ENCODE measurements at regions not wholly inside any gene's neighbourhood (a gene's known extent, or its start where the extent isn't known, plus 50 kb on each side); places are given as distances from the start of the nearest gene placed in this dataset.

DNA sequence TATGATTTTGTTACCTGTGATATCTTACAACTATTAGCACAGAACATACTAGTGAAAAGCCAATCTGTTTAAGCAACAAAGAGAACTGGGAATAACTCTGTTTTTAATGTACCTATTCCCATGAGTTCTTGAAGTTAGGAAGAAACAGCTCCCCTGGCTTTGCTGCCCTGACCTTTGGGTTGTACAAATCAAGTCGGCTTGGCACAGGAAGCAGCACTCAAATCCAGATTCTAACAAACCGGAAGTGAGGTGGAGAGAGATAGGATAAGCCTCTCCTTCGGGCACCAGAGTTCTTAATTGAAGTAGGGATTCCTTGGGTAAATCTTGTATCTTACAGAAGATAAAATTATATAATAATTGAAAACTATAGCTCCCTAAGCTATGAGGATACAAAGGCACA is 144.8 kb upstream of the CPEB2 start:
- H3K4me2 ChIP-seq, result no peak overlapping the region
- POLR2A ChIA-PET (ENCODE audit: unreplicated experiment), result no interaction called here
- H4K20me1 ChIP-seq (ENCODE audit: insufficient read depth), result no peaks in the 10 kb centered on the region
- H3K4me1 ChIP-seq (replicated peaks; ENCODE audit: insufficient read depth), result peaks cover 18% of the 10 kb centered on the region
- DNase-seq, result no peak
- TF ChIP-seq, protein P1, sequence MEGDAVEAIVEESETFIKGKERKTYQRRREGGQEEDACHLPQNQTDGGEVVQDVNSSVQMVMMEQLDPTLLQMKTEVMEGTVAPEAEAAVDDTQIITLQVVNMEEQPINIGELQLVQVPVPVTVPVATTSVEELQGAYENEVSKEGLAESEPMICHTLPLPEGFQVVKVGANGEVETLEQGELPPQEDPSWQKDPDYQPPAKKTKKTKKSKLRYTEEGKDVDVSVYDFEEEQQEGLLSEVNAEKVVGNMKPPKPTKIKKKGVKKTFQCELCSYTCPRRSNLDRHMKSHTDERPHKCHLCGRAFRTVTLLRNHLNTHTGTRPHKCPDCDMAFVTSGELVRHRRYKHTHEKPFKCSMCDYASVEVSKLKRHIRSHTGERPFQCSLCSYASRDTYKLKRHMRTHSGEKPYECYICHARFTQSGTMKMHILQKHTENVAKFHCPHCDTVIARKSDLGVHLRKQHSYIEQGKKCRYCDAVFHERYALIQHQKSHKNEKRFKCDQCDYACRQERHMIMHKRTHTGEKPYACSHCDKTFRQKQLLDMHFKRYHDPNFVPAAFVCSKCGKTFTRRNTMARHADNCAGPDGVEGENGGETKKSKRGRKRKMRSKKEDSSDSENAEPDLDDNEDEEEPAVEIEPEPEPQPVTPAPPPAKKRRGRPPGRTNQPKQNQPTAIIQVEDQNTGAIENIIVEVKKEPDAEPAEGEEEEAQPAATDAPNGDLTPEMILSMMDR (conservative IDR thresholded peaks at IDR 0.05), result no peak
- TF ChIP-seq EZH2 (IDR thresholded peaks at IDR 0.05; ENCODE audit: low read depth), result no peak
- no peaks in the 10 kb centered on the region for H3K79me2 ChIP-seq (ENCODE audit: low read depth)
- H2AFZ ChIP-seq, result no peak overlapping the region
- no peaks in the 10 kb centered on the region for H3K27me3 ChIP-seq (ENCODE audit: insufficient read depth, low read depth)
- peaks cover 18% of the 10 kb centered on the region for H3F3A ChIP-seq (ENCODE audit: insufficient read depth, low read depth)
- H3K9me2 ChIP-seq (ENCODE audit: insufficient read depth), result no peaks in the 10 kb centered on the region
- no peak overlapping the region for H3K4me3 ChIP-seq
- no peaks in the 10 kb centered on the region; the same call in 1 of the 2 replicates for H3K9me3 ChIP-seq (ENCODE audit: insufficient read depth, low read depth)
- no TSS peak for BruUV-seq (replicated peaks)
- CTCF ChIA-PET, result no interaction called here
- intact Hi-C loops (cut with micrococcal nuclease; ENCODE audit: unreplicated experiment), result loop anchor here (2.0 kb wide), 1 partner anchor 21 kb away; no protein-coding TSS in a partner anchor
- H3K27ac ChIP-seq, result peak overlapping the region; percentile 72; the same call in 1 of the 2 replicates
- no peaks in the 10 kb centered on the region for H3K36me3 ChIP-seq (ENCODE audit: low read depth)

DNA sequence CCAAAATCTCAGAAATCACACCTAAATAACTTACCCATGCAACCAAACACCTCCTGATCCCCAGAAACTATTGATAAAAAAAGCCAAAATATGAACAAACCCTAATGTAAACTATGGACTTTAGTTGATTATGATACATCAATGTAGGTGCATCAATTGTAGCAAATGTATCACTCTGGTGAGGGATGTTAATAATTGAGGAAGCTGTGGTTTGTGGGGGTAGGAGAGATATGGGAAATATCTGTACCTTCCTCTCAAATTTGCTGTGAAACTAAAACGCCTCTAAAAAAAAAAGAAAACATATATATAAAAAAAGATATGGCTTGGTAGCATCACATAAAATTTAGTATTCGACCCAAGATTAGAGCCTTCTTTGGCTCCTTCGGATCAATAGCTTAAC is 144.3 kb upstream of the CPEB2 start:
- no peak for DNase-seq
- Histone ChIP-seq H3K9me3 (ENCODE audit: insufficient read depth, low read depth) (no peaks in the 10 kb centered on the region; the same call in 1 of the 2 replicates), H3F3A (ENCODE audit: insufficient read depth, low read depth) (peaks cover 18% of the 10 kb centered on the region), H3K27me3 (ENCODE audit: insufficient read depth, low read depth) (no peaks in the 10 kb centered on the region), H3K79me2 (ENCODE audit: low read depth) (no peaks in the 10 kb centered on the region), H3K4me3 (no peak overlapping the region), H3K4me2 (no peak overlapping the region), H3K36me3 (ENCODE audit: low read depth) (no peaks in the 10 kb centered on the region), H3K9me2 (ENCODE audit: insufficient read depth) (no peaks in the 10 kb centered on the region), H2AFZ (no peak overlapping the region), H3K27ac (no peak overlapping the region), H4K20me1 (ENCODE audit: insufficient read depth) (no peaks in the 10 kb centered on the region), H3K4me1 (replicated peaks; ENCODE audit: insufficient read depth) (peaks cover 18% of the 10 kb centered on the region)
- no TSS peak for BruUV-seq (replicated peaks)
- no peak for TF ChIP-seq EZH2 (IDR thresholded peaks at IDR 0.05; ENCODE audit: low read depth)
- TF ChIP-seq, protein P1 (conservative IDR thresholded peaks at IDR 0.05), result no peak
- intact Hi-C loops (cut with micrococcal nuclease; ENCODE audit: unreplicated experiment), result loop anchor here (2.0 kb wide), 1 partner anchor 21 kb away; no protein-coding TSS in a partner anchor
- POLR2A ChIA-PET (ENCODE audit: unreplicated experiment), result no interaction called here
- CTCF ChIA-PET, result no interaction called here

DNA sequence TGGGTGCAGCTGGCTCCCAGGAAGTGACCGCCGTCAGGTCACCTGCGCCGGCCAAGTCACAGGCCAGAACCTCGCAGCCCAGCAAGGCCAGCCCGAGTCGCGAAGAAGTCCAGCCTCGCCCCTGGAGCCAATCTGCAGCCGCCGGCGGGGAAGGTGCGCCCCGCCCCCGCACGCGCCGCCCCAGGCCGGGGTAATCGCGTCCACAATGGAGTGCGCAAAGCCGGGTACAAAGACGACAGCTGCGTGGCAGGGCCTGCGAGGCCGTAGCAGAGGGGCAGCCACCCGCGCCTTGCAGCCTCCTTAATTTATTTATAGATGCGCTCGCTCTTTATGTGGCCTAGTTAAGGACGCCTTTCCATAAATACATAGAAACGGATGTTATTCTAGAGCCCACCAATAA is 139.4 kb upstream of the CPEB2 start:
- BruUV-seq (replicated peaks), result no TSS peak
- H3K27me3 ChIP-seq (ENCODE audit: insufficient read depth, low read depth), result no peaks in the 10 kb centered on the region
- H2AFZ ChIP-seq, result no peak overlapping the region
- no peaks in the 10 kb centered on the region for H3K36me3 ChIP-seq (ENCODE audit: low read depth)
- H3K79me2 ChIP-seq (ENCODE audit: low read depth), result no peaks in the 10 kb centered on the region
- no peaks in the 10 kb centered on the region for H3K9me3 ChIP-seq (ENCODE audit: insufficient read depth, low read depth)
- no peak for DNase-seq
- no peaks in the 10 kb centered on the region for H4K20me1 ChIP-seq (ENCODE audit: insufficient read depth)
- no peaks in the 10 kb centered on the region for H3K4me1 ChIP-seq (replicated peaks; ENCODE audit: insufficient read depth)
- ChIA-PET CTCF (no interaction called here), POLR2A (ENCODE audit: unreplicated experiment) (no interaction called here)
- no peak for TF ChIP-seq EZH2 (IDR thresholded peaks at IDR 0.05; ENCODE audit: low read depth)
- TF ChIP-seq, protein P1 (conservative IDR thresholded peaks at IDR 0.05), result no peak
- H3K27ac ChIP-seq, result no peak overlapping the region
- intact Hi-C loops (cut with micrococcal nuclease; ENCODE audit: unreplicated experiment), result no loop called here
- H3K4me2 ChIP-seq, result no peak overlapping the region
- no peaks in the 10 kb centered on the region for H3K9me2 ChIP-seq (ENCODE audit: insufficient read depth)
- H3F3A ChIP-seq (ENCODE audit: insufficient read depth, low read depth), result no peaks in the 10 kb centered on the region
- H3K4me3 ChIP-seq, result no peak overlapping the region
